ENCODE measurements at regions not wholly inside any gene's neighbourhood (a gene's known extent, or its start where the extent isn't known, plus 50 kb on each side); places are given as distances from the start of the nearest gene placed in this dataset.

GRCh38 chr16:35823342-35823741 is 2363.9 kb downstream of the TP53TG3F start:
- TF ChIP-seq, protein P1, sequence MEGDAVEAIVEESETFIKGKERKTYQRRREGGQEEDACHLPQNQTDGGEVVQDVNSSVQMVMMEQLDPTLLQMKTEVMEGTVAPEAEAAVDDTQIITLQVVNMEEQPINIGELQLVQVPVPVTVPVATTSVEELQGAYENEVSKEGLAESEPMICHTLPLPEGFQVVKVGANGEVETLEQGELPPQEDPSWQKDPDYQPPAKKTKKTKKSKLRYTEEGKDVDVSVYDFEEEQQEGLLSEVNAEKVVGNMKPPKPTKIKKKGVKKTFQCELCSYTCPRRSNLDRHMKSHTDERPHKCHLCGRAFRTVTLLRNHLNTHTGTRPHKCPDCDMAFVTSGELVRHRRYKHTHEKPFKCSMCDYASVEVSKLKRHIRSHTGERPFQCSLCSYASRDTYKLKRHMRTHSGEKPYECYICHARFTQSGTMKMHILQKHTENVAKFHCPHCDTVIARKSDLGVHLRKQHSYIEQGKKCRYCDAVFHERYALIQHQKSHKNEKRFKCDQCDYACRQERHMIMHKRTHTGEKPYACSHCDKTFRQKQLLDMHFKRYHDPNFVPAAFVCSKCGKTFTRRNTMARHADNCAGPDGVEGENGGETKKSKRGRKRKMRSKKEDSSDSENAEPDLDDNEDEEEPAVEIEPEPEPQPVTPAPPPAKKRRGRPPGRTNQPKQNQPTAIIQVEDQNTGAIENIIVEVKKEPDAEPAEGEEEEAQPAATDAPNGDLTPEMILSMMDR (IDR thresholded peaks at IDR 0.05), result no peak
- ATAC-seq (ENCODE audit: insufficient number of reproducible peaks, low FRiP score, low read depth), result no peak
- Histone ChIP-seq H3K27me3 (replicated peaks; ENCODE audit: insufficient read depth) (no peaks in the 10 kb centered on the region), H3K4me3 (no peak overlapping the region), H3K36me3 (no peaks in the 10 kb centered on the region), H3K4me1 (ENCODE audit: control insufficient read depth in 1 of 2, low read depth in 2 of 2) (no peaks in the 10 kb centered on the region), H3K9me3 (no peaks in the 10 kb centered on the region), H3K27ac (no peak overlapping the region)
- DNase-seq (ENCODE audit: low spot score), result no peak

DNA sequence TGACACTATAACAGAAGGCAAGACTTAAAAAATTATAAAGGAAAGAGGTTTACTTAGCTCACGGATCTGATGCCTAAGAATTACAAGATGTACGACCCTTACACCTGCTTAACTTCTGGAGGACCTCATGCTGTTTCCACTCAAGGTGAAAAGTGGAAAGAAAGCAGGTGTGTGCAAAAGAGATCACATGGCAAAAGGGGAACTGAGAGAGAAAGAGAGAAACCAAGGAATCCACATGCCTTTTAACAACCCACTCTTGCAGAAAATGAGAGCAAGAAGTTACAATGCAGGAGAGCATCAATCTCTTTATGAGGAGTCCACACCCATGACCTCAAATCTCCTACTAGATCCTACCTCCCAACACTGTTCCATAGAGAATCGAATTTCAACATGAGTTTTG is 2382.2 kb downstream of the TP53TG3F start:
- DNase-seq (ENCODE audit: low spot score) (no peak), ATAC-seq (ENCODE audit: insufficient number of reproducible peaks, low FRiP score, low read depth) (no peak)
- Histone ChIP-seq H3K9me3 (no peaks in the 10 kb centered on the region), H3K4me3 (no peak overlapping the region), H3K4me1 (ENCODE audit: control insufficient read depth in 1 of 2, low read depth in 2 of 2) (no peaks in the 10 kb centered on the region), H3K27ac (no peak overlapping the region), H3K27me3 (replicated peaks; ENCODE audit: insufficient read depth) (no peaks in the 10 kb centered on the region), H3K36me3 (no peaks in the 10 kb centered on the region)
- TF ChIP-seq, protein P1 (IDR thresholded peaks at IDR 0.05), result no peak

- no peak overlapping the region for H3K4me3 ChIP-seq
- TF ChIP-seq, protein P1 (IDR thresholded peaks at IDR 0.05), result no peak
- no peak for DNase-seq (ENCODE audit: low spot score)
- no peak for ATAC-seq (ENCODE audit: insufficient number of reproducible peaks, low FRiP score, low read depth)
- H3K4me1 ChIP-seq (ENCODE audit: control insufficient read depth in 1 of 2, low read depth in 2 of 2), result no peaks in the 10 kb centered on the region
- no peaks in the 10 kb centered on the region for H3K36me3 ChIP-seq
- no peak overlapping the region for H3K27ac ChIP-seq
- H3K27me3 ChIP-seq (replicated peaks; ENCODE audit: insufficient read depth), result no peaks in the 10 kb centered on the region
- no peaks in the 10 kb centered on the region for H3K9me3 ChIP-seq
These were observed 2402.8 kb downstream of the TP53TG3F start for GRCh38 chr16:35862242-35862641.

- H3K4me1 ChIP-seq (ENCODE audit: control insufficient read depth in 1 of 2, low read depth in 2 of 2), result no peaks in the 10 kb centered on the region
- DNase-seq (ENCODE audit: low spot score), result no peak
- H3K9me3 ChIP-seq, result no peaks in the 10 kb centered on the region
- no peak overlapping the region for H3K27ac ChIP-seq
- H3K4me3 ChIP-seq, result no peak overlapping the region
- H3K36me3 ChIP-seq, result no peaks in the 10 kb centered on the region
- ATAC-seq (ENCODE audit: insufficient number of reproducible peaks, low FRiP score, low read depth), result no peak
- TF ChIP-seq, protein P1 (IDR thresholded peaks at IDR 0.05), result no peak
- no peaks in the 10 kb centered on the region for H3K27me3 ChIP-seq (replicated peaks; ENCODE audit: insufficient read depth)
These were observed 2409.2 kb downstream of the TP53TG3F start for GRCh38 chr16:35868630-35869029.

GRCh38 chr16:35873472-35873871 is 2414.1 kb downstream of the TP53TG3F start:
- H3K27ac ChIP-seq, result no peak overlapping the region
- H3K9me3 ChIP-seq, result no peaks in the 10 kb centered on the region
- no peaks in the 10 kb centered on the region for H3K36me3 ChIP-seq
- no peaks in the 10 kb centered on the region for H3K27me3 ChIP-seq (replicated peaks; ENCODE audit: insufficient read depth)
- no peak for ATAC-seq (ENCODE audit: insufficient number of reproducible peaks, low FRiP score, low read depth)
- H3K4me1 ChIP-seq (ENCODE audit: control insufficient read depth in 1 of 2, low read depth in 2 of 2), result no peaks in the 10 kb centered on the region
- TF ChIP-seq, protein P1 (IDR thresholded peaks at IDR 0.05), result no peak
- H3K4me3 ChIP-seq, result no peak overlapping the region
- no peak for DNase-seq (ENCODE audit: low spot score)

Measured in thoracic aorta (tissue), 2 donors.